Posterior vena cava (tissue), 2 donors: ENCODE measurements at regions not wholly inside any gene's neighbourhood (a gene's known extent, or its start where the extent isn't known, plus 50 kb on each side); places are given as distances from the start of the nearest gene placed in this dataset.

ENCODE experiments used
- DNase-seq: peaks from one replicate; pipeline ENCODE4 v3.0.0-alpha.2; 2020; ENCODE audit warnings: low spot score
- intact Hi-C, 2 donors: fragments of 100-400 bp; cut with DNase I; formaldehyde crosslinking; loops; one replicate each; pipeline versions ENCODE4 v1.14.1 to v1.14.2; 2022 to 2023
- donor health status: DM: yes; HTN: yes; CAD: no.
- donor health status: DM: yes; HTN: yes; CAD: no.

GRCh38 chr14:58826845-58827686 lies 189.3 kb downstream of the DACT1 start:
- no peak for DNase-seq
- intact Hi-C loops = no loop called here

GRCh38 chr14:58828298-58828697 lies 190.5 kb downstream of the DACT1 start:
- no peak for DNase-seq

GRCh38 chr14:58829594-58829993 lies 191.8 kb downstream of the DACT1 start:
- DNase-seq = no peak
- intact Hi-C loops = no loop called here

More at GRCh38 chr14:58828298-58828697, 190.5 kb downstream of the DACT1 start:
- intact Hi-C loops = no loop called here

- intact Hi-C loops = no loop called here
- DNase-seq = no peak
Measured at GRCh38 chr14:58830121-58830520, 192.4 kb downstream of the DACT1 start.

GRCh38 chr14:58832095-58832521 lies 194.3 kb downstream of the DACT1 start:
- DNase-seq = no peak

GRCh38 chr14:58833634-58834378 lies 196.0 kb downstream of the DACT1 start:
- DNase-seq = no peak
- intact Hi-C loops = no loop called here

More at GRCh38 chr14:58832095-58832521, 194.3 kb downstream of the DACT1 start:
- intact Hi-C loops = no loop called here

- intact Hi-C loops = no loop called here
- DNase-seq = no peak
Measured at GRCh38 chr14:58836303-58836974, 198.7 kb downstream of the DACT1 start.

GRCh38 chr14:58839233-58839632 lies 201.5 kb downstream of the DACT1 start:
- intact Hi-C loops = no loop called here
- no peak for DNase-seq

GRCh38 chr14:58844544-58844943 lies 206.8 kb downstream of the DACT1 start:
- intact Hi-C loops = no loop called here
- no peak for DNase-seq

GRCh38 chr14:58846682-58847465 lies 209.1 kb downstream of the DACT1 start:
- intact Hi-C loops = no loop called here
- no peak for DNase-seq

- intact Hi-C loops = no loop called here
- no peak for DNase-seq
Measured at GRCh38 chr14:58848365-58848764, 210.6 kb downstream of the DACT1 start.

- no peak for DNase-seq
- intact Hi-C loops = no loop called here
Measured at GRCh38 chr14:58849601-58850000, 211.8 kb downstream of the DACT1 start.

GRCh38 chr14:58850011-58850410 lies 212.2 kb downstream of the DACT1 start:
- no peak for DNase-seq
- intact Hi-C loops = no loop called here

- no peak for DNase-seq
- intact Hi-C loops = no loop called here
Measured at GRCh38 chr14:58861586-58861985, 223.8 kb downstream of the DACT1 start.

GRCh38 chr14:58862416-58863160 lies 224.8 kb downstream of the DACT1 start:
- intact Hi-C loops = no loop called here
- no peak for DNase-seq

GRCh38 chr14:58863661-58864345 lies 226.0 kb downstream of the DACT1 start:
- intact Hi-C loops = no loop called here
- DNase-seq = no peak

- no peak for DNase-seq
- intact Hi-C loops = no loop called here
Measured at GRCh38 chr14:58864751-58865513, 227.2 kb downstream of the DACT1 start.
